Glutamatergic neuron (in vitro differentiated cells): ENCODE measurements at regions not wholly inside any gene's neighbourhood (a gene's known extent, or its start where the extent isn't known, plus 50 kb on each side); places are given as distances from the start of the nearest gene placed in this dataset.
"Not testable (repeated sequence)": the region's sequence is repeated elsewhere in the genome, so short reads cannot be mapped to it uniquely, and the experiment has no call there.

ENCODE experiments used
- DNase-seq: peaks from one replicate; pipeline ENCODE4 v3.0.0; 2022
- H3K27ac Mint-ChIP-seq: one replicate; pipeline ENCODE4 v1.8.0; 2020; ENCODE audit warnings: mild to moderate bottlenecking, mixed read lengths, inconsistent platforms; ENCODE audit not compliant: unreplicated experiment
- H3K27me3 Mint-ChIP-seq: one replicate; pipeline ENCODE4 v1.8.0; 2020; ENCODE audit warnings: mild to moderate bottlenecking, moderate library complexity, mixed read lengths, inconsistent platforms; ENCODE audit not compliant: unreplicated experiment
- H3K36me3 Mint-ChIP-seq: one replicate; pipeline ENCODE4 v1.8.0; 2020; ENCODE audit warnings: mild to moderate bottlenecking, mixed read lengths, inconsistent platforms; ENCODE audit not compliant: unreplicated experiment
- H3K4me1 Mint-ChIP-seq: one replicate; pipeline ENCODE4 v1.8.0; 2020; ENCODE audit warnings: mild to moderate bottlenecking, low read depth, mixed read lengths, inconsistent platforms; ENCODE audit not compliant: unreplicated experiment
- H3K4me3 Mint-ChIP-seq: one replicate; pipeline ENCODE4 v1.8.0; 2020; ENCODE audit warnings: mild to moderate bottlenecking, mixed read lengths, inconsistent platforms; ENCODE audit not compliant: unreplicated experiment
- H3K9me3 Mint-ChIP-seq: one replicate; pipeline ENCODE4 v1.8.0; 2020; ENCODE audit warnings: mild to moderate bottlenecking, moderate library complexity, mixed read lengths, inconsistent platforms; ENCODE audit not compliant: unreplicated experiment
- CTCF ChIP-seq: fragments of 200-600 bp; sonication (generic); IDR thresholded peaks from one replicate; pipeline ENCODE4 v1.5.0; 2021; ENCODE audit not compliant: partially characterized antibody, unreplicated experiment

- Mint-ChIP-seq H3K27ac (peak overlapping the region; percentile 33), H3K36me3 (peaks cover 4% of the 10 kb centered on the region), H3K9me3 (peaks cover 6% of the 10 kb centered on the region), H3K4me1 (peaks cover 7% of the 10 kb centered on the region), H3K4me3 (no peak overlapping the region), H3K27me3 (peaks cover 5% of the 10 kb centered on the region)
- DNase-seq: peak; percentile 38
- TF ChIP-seq CTCF: no peak
Observed at GRCh38 chr20:40875116-40876085, 153.2 kb upstream of the TOP1 start.

DNA sequence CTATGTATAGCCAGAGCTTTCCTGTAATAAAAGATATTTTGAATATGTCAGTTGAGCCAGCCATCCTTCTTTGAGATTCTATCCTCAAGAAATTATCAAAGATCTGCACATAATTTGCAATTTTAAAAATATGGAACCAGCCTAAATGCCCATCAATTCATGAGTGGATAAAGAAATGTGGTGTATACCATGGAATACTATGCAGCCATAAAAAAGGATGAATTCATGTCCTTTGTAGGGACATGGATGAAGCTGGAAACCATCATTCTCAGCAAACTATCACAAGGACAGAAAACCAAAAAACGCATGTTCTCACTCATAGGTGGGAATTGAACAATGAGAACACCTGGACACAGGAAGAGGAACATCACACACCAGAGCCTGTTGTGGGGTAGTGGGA, 150.5 kb upstream of the TOP1 start:
- H3K4me3 Mint-ChIP-seq, H3K9me3 Mint-ChIP-seq, H3K27ac Mint-ChIP-seq, H3K27me3 Mint-ChIP-seq, H3K36me3 Mint-ChIP-seq, H3K4me1 Mint-ChIP-seq, DNase-seq: not testable (repeated sequence)

- peaks cover 10% of the 10 kb centered on the region for H3K36me3 Mint-ChIP-seq
- no peak overlapping the region for H3K4me3 Mint-ChIP-seq
- H3K9me3 Mint-ChIP-seq: peaks cover 1% of the 10 kb centered on the region
- peaks cover 7% of the 10 kb centered on the region for H3K4me1 Mint-ChIP-seq
- DNase-seq: no peak
- H3K27me3 Mint-ChIP-seq: peaks cover 5% of the 10 kb centered on the region
- TF ChIP-seq CTCF: no peak
- H3K27ac Mint-ChIP-seq: no peak overlapping the region
Observed at GRCh38 chr20:40880063-40880728, 148.4 kb upstream of the TOP1 start.

- H3K9me3 Mint-ChIP-seq: peaks cover 1% of the 10 kb centered on the region
- DNase-seq: no peak
- H3K4me3 Mint-ChIP-seq: no peak overlapping the region
- peaks cover 10% of the 10 kb centered on the region for H3K36me3 Mint-ChIP-seq
- H3K27me3 Mint-ChIP-seq: peaks cover 5% of the 10 kb centered on the region
- TF ChIP-seq CTCF: no peak
- H3K27ac Mint-ChIP-seq: no peak overlapping the region
- H3K4me1 Mint-ChIP-seq: peaks cover 4% of the 10 kb centered on the region
Observed at GRCh38 chr20:40880729-40881109, 147.9 kb upstream of the TOP1 start.

- no peak for TF ChIP-seq CTCF
- Mint-ChIP-seq H3K4me3 (no peak overlapping the region), H3K9me3 (peaks cover 1% of the 10 kb centered on the region), H3K36me3 (peaks cover 10% of the 10 kb centered on the region), H3K27me3 (peaks cover 5% of the 10 kb centered on the region), H3K27ac (no peak overlapping the region), H3K4me1 (no peaks in the 10 kb centered on the region)
- no peak for DNase-seq
Observed at GRCh38 chr20:40882152-40882551, 146.5 kb upstream of the TOP1 start.
